ENCODE measurements at regions not wholly inside any gene's neighbourhood (a gene's known extent, or its start where the extent isn't known, plus 50 kb on each side); places are given as distances from the start of the nearest gene placed in this dataset.

DNA sequence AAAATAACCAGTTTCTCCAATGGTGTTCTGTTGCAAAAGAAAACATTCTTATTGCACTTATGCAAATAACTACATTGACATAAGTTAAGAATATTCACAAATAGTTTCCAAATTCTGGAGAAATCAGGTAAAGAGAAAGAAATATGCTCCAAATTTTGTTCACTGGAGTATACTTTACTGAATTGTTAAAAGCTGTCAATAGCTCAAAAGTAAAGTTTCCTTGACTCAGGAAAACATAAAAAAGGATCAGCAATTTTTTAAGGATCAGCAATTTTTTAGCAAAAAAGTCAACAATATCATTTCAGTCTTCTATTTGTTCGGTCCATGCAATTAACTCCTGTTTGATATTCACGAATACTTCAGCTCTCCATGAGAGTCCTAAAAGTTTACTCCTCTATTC is 51.6 kb downstream of the ANXA2R start:
- Histone ChIP-seq H3K9ac (replicated peaks in 1 of 4; ENCODE audit: extremely low read depth in 1 of 4, low read depth in 3 of 4, low read length in 3 of 4) (no peak overlapping the region), H4K8ac (ENCODE audit: extremely low read depth, insufficient read depth, low read length) (no peak overlapping the region), H3K27me3 (replicated peaks in 1 of 4; ENCODE audit: control insufficient read depth in 3 of 4, extremely low read depth in 1 of 4, insufficient read depth in 3 of 4, low read length in 3 of 4) (peaks cover 37 to 44% (median 40%) of the 10 kb centered on the region in 4 experiments), H4K20me1 (replicated peaks in 1 of 2; ENCODE audit: control insufficient read depth in 1 of 2, insufficient read depth in 2 of 2, low read length in 2 of 2) (peaks cover 0 to 2% of the 10 kb centered on the region in 2 experiments), H3K56ac (replicated peaks; ENCODE audit: insufficient read length, low read depth, low read length) (no peak overlapping the region), H2BK20ac (ENCODE audit: low read length) (no peak overlapping the region), H3K27ac (ENCODE audit: low read depth, low read length) (no peak overlapping the region), H2BK5ac (ENCODE audit: low read depth, low read length) (no peak overlapping the region), H3K23ac (ENCODE audit: insufficient read length) (no peak overlapping the region), H3K79me1 (ENCODE audit: low read depth, low read length) (no peaks in the 10 kb centered on the region), H2AFZ (ENCODE audit: low read length) (no peak overlapping the region), H2BK15ac (ENCODE audit: low read length) (no peak overlapping the region), H3K23me2 (ENCODE audit: low read depth, low read length) (peaks cover 6% of the 10 kb centered on the region; the same call in 1 of the 2 replicates), H3K14ac (ENCODE audit: insufficient read length) (no peak overlapping the region), H2BK120ac (replicated peaks; ENCODE audit: low read depth, low read length) (no peak overlapping the region), H3K4me2 (ENCODE audit: insufficient read depth in 1 of 2, low read depth in 2 of 2, low read length in 2 of 2) (no peak overlapping the region), H4K91ac (replicated peaks; ENCODE audit: insufficient read length, low read length) (no peak overlapping the region), H3K36me3 (ENCODE audit: control insufficient read depth in 2 of 4, insufficient read depth in 4 of 4, low read length in 3 of 4) (no peaks in the 10 kb centered on the region; a peak in 1 of 8 replicates), H4K5ac (ENCODE audit: insufficient read length, low read depth, low read length) (no peak overlapping the region), H2BK12ac (ENCODE audit: low read depth, low read length) (no peak overlapping the region), H3K4me1 (replicated peaks in 1 of 4; ENCODE audit: control insufficient read depth in 3 of 4, insufficient read depth in 4 of 4, low read length in 3 of 4) (peaks cover under 1 to 7% (median 4%) of the 10 kb centered on the region in 4 experiments), H3K9me3 (ENCODE audit: insufficient read depth in 2 of 2, low read depth in 1 of 2, low read length in 1 of 2) (peaks cover 0 to 12% of the 10 kb centered on the region in 2 experiments; a peak in 2 of 4 replicates), H2AK5ac (ENCODE audit: low read depth, low read length) (no peak overlapping the region), H3K18ac (ENCODE audit: extremely low read depth, low read length) (no peak overlapping the region), H3K79me2 (ENCODE audit: control insufficient read depth in 1 of 2, insufficient read depth in 2 of 2, low read length in 2 of 2) (no peaks in the 10 kb centered on the region), H3K4me3 (ENCODE audit: extremely low read depth in 1 of 4, insufficient read depth in 2 of 4, low read depth in 3 of 4, low read length in 4 of 4) (no peak overlapping the region), H3K4ac (replicated peaks; ENCODE audit: insufficient read length, low read depth, low read length) (no peak overlapping the region)
- ChIA-PET POLR2A (ENCODE audit: partially characterized antibody) (no interaction called here), CTCF (ENCODE audit: partially characterized antibody) (interaction anchor here (0.7 to 1.2 kb wide), 5 partner anchors 17 to 311 kb away, joined by 3 to 5 read pairs (median 3); no protein-coding TSS in a partner anchor)
- TF ChIP-seq RAD21 (IDR thresholded peaks at IDR 0.05 in 1 of 2, conservative IDR thresholded peaks at IDR 0.05 in 1 of 2; ENCODE audit: low read depth in 2 of 2, low read length in 2 of 2) = no peak
- TF ChIP-seq SIRT6 (IDR thresholded peaks at IDR 0.05; ENCODE audit: low read length) = no peak
- no peak for TF ChIP-seq JUND (IDR thresholded peaks at IDR 0.05; ENCODE audit: low read length)
- no peak for TF ChIP-seq BACH1 (IDR thresholded peaks at IDR 0.05; ENCODE audit: low read length)
- no peak for TF ChIP-seq SAP30 (IDR thresholded peaks at IDR 0.05; ENCODE audit: insufficient read depth, insufficient replicate concordance, low read length)
- TF ChIP-seq HDAC6 (IDR thresholded peaks at IDR 0.05; ENCODE audit: low read depth, low read length) = no peak
- TF ChIP-seq HDAC2 (IDR thresholded peaks at IDR 0.05; ENCODE audit: borderline replicate concordance in 1 of 2, low read depth in 2 of 2, low read length in 2 of 2) = no peak
- TF ChIP-seq SIN3A (conservative IDR thresholded peaks at IDR 0.05 in 1 of 2, IDR thresholded peaks at IDR 0.05 in 1 of 2; ENCODE audit: low read depth in 1 of 2, low read length in 2 of 2) = no peak
- TF ChIP-seq BRCA1 (IDR thresholded peaks at IDR 0.05; ENCODE audit: low read depth, low read length) = no peak
- no peak for TF ChIP-seq CHD1 (IDR thresholded peaks at IDR 0.05; ENCODE audit: low read depth, low read length)
- no peak for TF ChIP-seq TCF12 (IDR thresholded peaks at IDR 0.05; ENCODE audit: low read depth, low read length)
- TF ChIP-seq, protein P1, sequence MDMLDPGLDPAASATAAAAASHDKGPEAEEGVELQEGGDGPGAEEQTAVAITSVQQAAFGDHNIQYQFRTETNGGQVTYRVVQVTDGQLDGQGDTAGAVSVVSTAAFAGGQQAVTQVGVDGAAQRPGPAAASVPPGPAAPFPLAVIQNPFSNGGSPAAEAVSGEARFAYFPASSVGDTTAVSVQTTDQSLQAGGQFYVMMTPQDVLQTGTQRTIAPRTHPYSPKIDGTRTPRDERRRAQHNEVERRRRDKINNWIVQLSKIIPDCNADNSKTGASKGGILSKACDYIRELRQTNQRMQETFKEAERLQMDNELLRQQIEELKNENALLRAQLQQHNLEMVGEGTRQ (IDR thresholded peaks at IDR 0.05; ENCODE audit: low read length) = no peak
- TF ChIP-seq PHF8 (conservative IDR thresholded peaks at IDR 0.05; ENCODE audit: low read depth, low read length) = no peak
- 86% methylated on average over 2 of the region's 2 CpGs; no CpG with 5 or more reads in 1 of the 2 experiments for WGBS, 2 experiments (ENCODE audit: extremely low coverage in 1 of 2, insufficient coverage in 1 of 2, insufficient read length in 1 of 2, insufficient replicate concordance in 2 of 2, low coverage in 1 of 2, low lambda C conversion rate in 2 of 2, missing lambda C conversion rate in 1 of 2)
- DNase-seq (ENCODE audit: low read depth in 1 of 2, low spot score in 2 of 2) (no peak), FAIRE-seq (no peak)
